ENCODE measurements at regions not wholly inside any gene's neighbourhood (a gene's known extent, or its start where the extent isn't known, plus 50 kb on each side); places are given as distances from the start of the nearest gene placed in this dataset.

DNA sequence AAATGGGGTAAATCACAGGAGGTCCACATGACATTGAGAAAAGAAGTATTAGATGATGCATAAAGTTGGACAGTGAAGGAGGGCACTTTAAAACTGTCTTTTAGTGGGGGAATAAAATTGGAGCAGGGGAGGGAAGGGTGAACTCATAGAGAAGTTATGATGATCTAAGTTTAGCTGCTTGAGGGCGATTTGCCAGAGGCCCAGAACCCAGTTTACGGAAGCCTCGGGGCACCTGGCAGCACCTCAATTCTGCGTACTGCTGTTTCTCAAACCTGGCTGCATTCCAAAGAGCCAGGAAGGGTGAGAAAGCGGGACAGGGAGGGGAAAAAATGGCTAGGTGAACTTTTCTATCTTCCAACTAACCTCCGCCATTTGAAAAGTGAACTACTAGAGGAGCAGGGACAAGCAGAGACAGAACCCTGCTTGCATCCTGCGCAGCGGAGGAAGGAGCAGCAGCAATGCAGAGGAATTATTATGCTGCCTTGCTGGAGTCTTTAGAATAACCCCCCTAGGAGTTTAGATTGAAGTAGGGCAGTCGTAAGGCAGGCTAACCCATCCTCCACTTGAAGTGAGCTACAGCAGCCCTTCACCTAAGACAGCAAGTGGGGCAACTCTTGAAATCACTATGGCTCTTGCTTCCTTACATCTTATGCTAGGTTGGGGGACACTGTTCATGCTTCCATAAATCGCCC, 316.8 kb downstream of the BRINP1 start:
- H3K36me3 Mint-ChIP-seq (ENCODE audit: low read depth) = no peaks in the 10 kb centered on the region
- H3K9me3 Mint-ChIP-seq = no peaks in the 10 kb centered on the region
- no peak for DNase-seq
- no peak overlapping the region for H3K27ac Mint-ChIP-seq
- no peak overlapping the region for H3K4me3 Mint-ChIP-seq
- CTCF ChIA-PET = interaction anchor here (0.8 kb wide), 1 partner anchor 396 kb away, joined by 3 read pairs; no protein-coding TSS in a partner anchor
- H3K4me1 Mint-ChIP-seq (ENCODE audit: low read depth) = no peaks in the 10 kb centered on the region
- intact Hi-C loops (cut with micrococcal nuclease) = no loop called here
- no peaks in the 10 kb centered on the region for H3K27me3 Mint-ChIP-seq (ENCODE audit: low read depth)

GRCh38 chr9:119053070-119053469, 316.2 kb downstream of the BRINP1 start:
- no peaks in the 10 kb centered on the region for H3K36me3 Mint-ChIP-seq (ENCODE audit: low read depth)
- CTCF ChIA-PET = interaction anchor here (0.8 kb wide), 1 partner anchor 395 kb away, joined by 3 read pairs; no protein-coding TSS in a partner anchor
- no peak for DNase-seq
- H3K4me1 Mint-ChIP-seq (ENCODE audit: low read depth) = no peaks in the 10 kb centered on the region
- no peaks in the 10 kb centered on the region for H3K9me3 Mint-ChIP-seq
- intact Hi-C loops (cut with micrococcal nuclease) = no loop called here
- no peak overlapping the region for H3K4me3 Mint-ChIP-seq
- no peaks in the 10 kb centered on the region for H3K27me3 Mint-ChIP-seq (ENCODE audit: low read depth)
- no peak overlapping the region for H3K27ac Mint-ChIP-seq

- H3K4me3 Mint-ChIP-seq = no peak overlapping the region
- intact Hi-C loops (cut with micrococcal nuclease) = no loop called here
- no peaks in the 10 kb centered on the region for H3K27me3 Mint-ChIP-seq (ENCODE audit: low read depth)
- H3K27ac Mint-ChIP-seq = no peak overlapping the region
- CTCF ChIA-PET = no interaction called here
- H3K36me3 Mint-ChIP-seq (ENCODE audit: low read depth) = no peaks in the 10 kb centered on the region
- no peaks in the 10 kb centered on the region for H3K4me1 Mint-ChIP-seq (ENCODE audit: low read depth)
- DNase-seq = no peak
- H3K9me3 Mint-ChIP-seq = peaks cover 6% of the 10 kb centered on the region
Measured at GRCh38 chr9:119060629-119061385, 308.4 kb downstream of the BRINP1 start.

GRCh38 chr9:119071636-119072035, 297.6 kb downstream of the BRINP1 start:
- H3K27me3 Mint-ChIP-seq (ENCODE audit: low read depth) = peaks cover 2% of the 10 kb centered on the region
- H3K27ac Mint-ChIP-seq = no peak overlapping the region
- DNase-seq = no peak
- no peak overlapping the region for H3K4me3 Mint-ChIP-seq
- peaks cover 1% of the 10 kb centered on the region for H3K9me3 Mint-ChIP-seq
- intact Hi-C loops (cut with micrococcal nuclease) = no loop called here
- CTCF ChIA-PET = no interaction called here
- H3K36me3 Mint-ChIP-seq (ENCODE audit: low read depth) = no peaks in the 10 kb centered on the region
- no peaks in the 10 kb centered on the region for H3K4me1 Mint-ChIP-seq (ENCODE audit: low read depth)

GRCh38 chr9:119074017-119074416, 295.2 kb downstream of the BRINP1 start:
- intact Hi-C loops (cut with micrococcal nuclease) = no loop called here
- CTCF ChIA-PET = no interaction called here
- Mint-ChIP-seq H3K4me1 (ENCODE audit: low read depth) (no peaks in the 10 kb centered on the region), H3K9me3 (peaks cover 1% of the 10 kb centered on the region), H3K36me3 (ENCODE audit: low read depth) (no peaks in the 10 kb centered on the region), H3K4me3 (no peak overlapping the region), H3K27me3 (ENCODE audit: low read depth) (peaks cover 2% of the 10 kb centered on the region), H3K27ac (no peak overlapping the region)
- DNase-seq = no peak

DNA sequence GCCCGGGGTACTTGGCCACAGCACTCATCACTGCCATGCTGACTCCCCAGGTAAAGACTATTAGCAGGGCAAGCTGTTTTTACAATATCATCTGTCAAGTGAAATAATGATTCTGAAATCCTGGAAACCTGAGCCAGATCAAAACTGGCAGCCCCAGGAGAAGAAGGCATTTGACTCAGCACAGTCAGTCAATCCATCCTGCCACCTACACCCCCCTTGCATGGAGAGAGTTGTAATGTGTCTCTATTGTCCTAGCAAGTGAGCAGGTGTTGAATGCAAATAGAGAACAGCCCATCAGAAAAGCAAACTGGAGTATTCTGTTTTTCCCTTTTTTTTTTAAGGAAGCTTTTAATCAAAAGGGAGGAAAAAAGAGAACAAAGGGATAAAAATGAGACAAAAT, 291.2 kb downstream of the BRINP1 start:
- no peaks in the 10 kb centered on the region for H3K27me3 Mint-ChIP-seq (ENCODE audit: low read depth)
- intact Hi-C loops (cut with micrococcal nuclease) = no loop called here
- no peak overlapping the region for H3K27ac Mint-ChIP-seq
- no peak overlapping the region for H3K4me3 Mint-ChIP-seq
- peaks cover 1% of the 10 kb centered on the region for H3K9me3 Mint-ChIP-seq
- CTCF ChIA-PET = no interaction called here
- no peak for DNase-seq
- no peaks in the 10 kb centered on the region for H3K36me3 Mint-ChIP-seq (ENCODE audit: low read depth)
- H3K4me1 Mint-ChIP-seq (ENCODE audit: low read depth) = no peaks in the 10 kb centered on the region

DNA sequence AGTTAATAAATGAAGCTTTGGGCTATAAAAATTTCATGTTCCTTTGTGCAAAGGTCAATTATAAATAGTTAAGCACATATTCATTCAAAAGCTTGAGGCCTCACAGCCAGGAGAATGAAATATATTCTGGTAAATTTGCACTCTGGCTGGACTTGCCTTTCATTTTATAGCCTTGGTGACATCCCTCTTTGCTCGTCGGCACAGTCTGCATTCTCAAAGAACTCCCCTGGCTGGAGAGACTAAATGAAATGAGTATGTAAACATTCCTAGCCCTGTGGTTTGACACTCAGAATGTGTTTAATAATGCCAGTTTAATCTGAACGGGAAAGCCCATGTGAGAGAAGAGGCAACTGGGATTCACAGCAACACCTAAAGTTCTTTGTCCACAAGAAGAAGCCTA, 285.6 kb downstream of the BRINP1 start:
- no peak for DNase-seq
- H3K4me1 Mint-ChIP-seq (ENCODE audit: low read depth) = no peaks in the 10 kb centered on the region
- no peak overlapping the region for H3K4me3 Mint-ChIP-seq
- no peaks in the 10 kb centered on the region for H3K27me3 Mint-ChIP-seq (ENCODE audit: low read depth)
- intact Hi-C loops (cut with micrococcal nuclease) = no loop called here
- H3K27ac Mint-ChIP-seq = no peak overlapping the region
- H3K36me3 Mint-ChIP-seq (ENCODE audit: low read depth) = no peaks in the 10 kb centered on the region
- CTCF ChIA-PET = no interaction called here
- H3K9me3 Mint-ChIP-seq = peaks cover 2% of the 10 kb centered on the region

GRCh38 chr9:119086590-119086989, 282.6 kb downstream of the BRINP1 start:
- Mint-ChIP-seq H3K27ac (no peak overlapping the region), H3K9me3 (peaks cover 2% of the 10 kb centered on the region), H3K4me3 (no peak overlapping the region), H3K27me3 (ENCODE audit: low read depth) (no peaks in the 10 kb centered on the region), H3K36me3 (ENCODE audit: low read depth) (no peaks in the 10 kb centered on the region), H3K4me1 (ENCODE audit: low read depth) (no peaks in the 10 kb centered on the region)
- CTCF ChIA-PET = no interaction called here
- DNase-seq = no peak
- intact Hi-C loops (cut with micrococcal nuclease) = no loop called here

- no peaks in the 10 kb centered on the region for H3K36me3 Mint-ChIP-seq (ENCODE audit: low read depth)
- H3K27me3 Mint-ChIP-seq (ENCODE audit: low read depth) = no peaks in the 10 kb centered on the region
- H3K27ac Mint-ChIP-seq = no peak overlapping the region
- intact Hi-C loops (cut with micrococcal nuclease) = no loop called here
- no peak for DNase-seq
- no peak overlapping the region for H3K4me3 Mint-ChIP-seq
- peaks cover 2% of the 10 kb centered on the region for H3K9me3 Mint-ChIP-seq
- CTCF ChIA-PET = no interaction called here
- H3K4me1 Mint-ChIP-seq (ENCODE audit: low read depth) = no peaks in the 10 kb centered on the region
Measured at GRCh38 chr9:119088002-119088547, 281.2 kb downstream of the BRINP1 start.

GRCh38 chr9:119091074-119091473, 278.2 kb downstream of the BRINP1 start:
- H3K36me3 Mint-ChIP-seq (ENCODE audit: low read depth) = no peaks in the 10 kb centered on the region
- CTCF ChIA-PET = no interaction called here
- no peaks in the 10 kb centered on the region for H3K27me3 Mint-ChIP-seq (ENCODE audit: low read depth)
- intact Hi-C loops (cut with micrococcal nuclease) = no loop called here
- no peak for DNase-seq
- no peak overlapping the region for H3K27ac Mint-ChIP-seq
- no peak overlapping the region for H3K4me3 Mint-ChIP-seq
- H3K9me3 Mint-ChIP-seq = no peaks in the 10 kb centered on the region
- H3K4me1 Mint-ChIP-seq (ENCODE audit: low read depth) = no peaks in the 10 kb centered on the region

DNA sequence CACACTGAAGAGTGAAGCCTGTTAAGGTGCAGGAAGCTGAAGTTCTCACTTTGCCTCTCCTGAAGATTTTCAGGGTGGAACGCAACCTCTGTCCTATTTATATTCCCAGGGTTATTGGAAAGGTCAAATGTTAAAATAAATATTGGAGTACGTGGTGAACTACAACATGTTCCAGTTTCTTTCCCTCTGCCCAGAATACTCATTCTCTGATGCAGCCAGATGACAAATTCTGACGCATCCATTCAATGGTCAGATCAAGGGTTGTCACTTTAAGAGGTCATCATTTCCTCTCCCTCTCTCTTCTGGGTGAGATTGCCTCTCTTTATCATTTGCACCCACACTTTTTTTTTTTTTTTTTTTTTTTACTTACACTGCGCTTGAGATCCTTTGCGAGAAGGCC, 277.1 kb downstream of the BRINP1 start:
- intact Hi-C loops (cut with micrococcal nuclease) = no loop called here
- no peaks in the 10 kb centered on the region for H3K27me3 Mint-ChIP-seq (ENCODE audit: low read depth)
- H3K36me3 Mint-ChIP-seq (ENCODE audit: low read depth) = no peaks in the 10 kb centered on the region
- H3K4me3 Mint-ChIP-seq = no peak overlapping the region
- no peak overlapping the region for H3K27ac Mint-ChIP-seq
- DNase-seq = no peak
- H3K4me1 Mint-ChIP-seq (ENCODE audit: low read depth) = no peaks in the 10 kb centered on the region
- CTCF ChIA-PET = no interaction called here
- no peaks in the 10 kb centered on the region for H3K9me3 Mint-ChIP-seq

- CTCF ChIA-PET = no interaction called here
- Mint-ChIP-seq H3K4me3 (no peak overlapping the region), H3K4me1 (ENCODE audit: low read depth) (no peaks in the 10 kb centered on the region), H3K9me3 (no peaks in the 10 kb centered on the region), H3K27ac (no peak overlapping the region), H3K36me3 (ENCODE audit: low read depth) (no peaks in the 10 kb centered on the region), H3K27me3 (ENCODE audit: low read depth) (no peaks in the 10 kb centered on the region)
- intact Hi-C loops (cut with micrococcal nuclease) = no loop called here
- DNase-seq = no peak
Measured at GRCh38 chr9:119094086-119094485, 275.1 kb downstream of the BRINP1 start.

GRCh38 chr9:119095072-119095471, 274.2 kb downstream of the BRINP1 start:
- intact Hi-C loops (cut with micrococcal nuclease) = no loop called here
- CTCF ChIA-PET = no interaction called here

More at GRCh38 chr9:119095072-119095471, 274.2 kb downstream of the BRINP1 start:
- no peaks in the 10 kb centered on the region for H3K9me3 Mint-ChIP-seq
- H3K27ac Mint-ChIP-seq = no peak overlapping the region
- no peak overlapping the region for H3K4me3 Mint-ChIP-seq
- DNase-seq = no peak
- H3K4me1 Mint-ChIP-seq (ENCODE audit: low read depth) = no peaks in the 10 kb centered on the region
- no peaks in the 10 kb centered on the region for H3K36me3 Mint-ChIP-seq (ENCODE audit: low read depth)
- H3K27me3 Mint-ChIP-seq (ENCODE audit: low read depth) = no peaks in the 10 kb centered on the region

All from activated naive CD4-positive, alpha-beta T cell treated with anti-CD3 and anti-CD28 coated beads for 36 hours (primary cell).